NCI-H226 (cell line): ENCODE measurements at regions not wholly inside any gene's neighbourhood (a gene's known extent, or its start where the extent isn't known, plus 50 kb on each side); places are given as distances from the start of the nearest gene placed in this dataset.
"Not testable (repeated sequence)": the region's sequence is repeated elsewhere in the genome, so short reads cannot be mapped to it uniquely, and the experiment has no call there.

Experiments
- DNase-seq: peaks from one replicate; pipeline ENCODE4 v3.0.0-alpha.2; 2015

DNA sequence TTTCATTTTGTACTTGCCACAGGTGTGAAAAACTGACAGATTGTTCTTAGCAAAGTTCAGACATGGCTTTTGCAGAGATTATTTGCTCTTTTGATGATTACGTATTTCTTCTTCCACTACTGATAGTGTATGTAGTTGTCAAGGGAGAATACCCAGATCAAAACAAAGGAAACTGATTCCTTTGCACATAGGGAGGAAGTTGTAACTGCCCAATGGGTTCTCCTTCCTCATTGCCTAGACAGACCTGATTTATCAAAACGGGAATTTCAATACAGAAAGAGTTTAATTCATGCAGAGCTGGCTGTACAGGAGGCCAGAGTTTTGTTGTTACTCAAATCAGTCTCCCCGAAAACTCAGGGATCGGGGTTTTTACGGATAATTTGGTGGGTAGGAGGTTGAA, 214.7 kb downstream of the BCAS1 start:
- DNase-seq = no peak

DNA sequence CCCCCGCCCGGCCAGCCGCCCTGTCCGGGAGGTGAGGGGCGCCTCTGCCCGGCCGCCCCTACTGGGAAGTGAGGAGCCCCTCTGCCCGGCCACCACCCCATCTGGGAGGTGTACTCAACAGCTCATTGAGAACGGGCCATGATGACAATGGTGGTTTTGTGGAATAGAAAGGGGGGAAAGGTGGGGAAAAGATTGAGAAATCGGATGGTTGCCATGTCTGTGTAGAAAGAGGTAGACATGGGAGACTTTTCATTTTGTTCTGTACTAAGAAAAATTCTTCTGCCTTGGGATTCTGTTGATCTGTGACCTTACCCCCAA, 215.8 kb downstream of the BCAS1 start:
- DNase-seq = not testable (repeated sequence)

- no peak for DNase-seq
These were observed 217.2 kb downstream of the BCAS1 start for GRCh38 chr20:53853111-53853713.

DNA sequence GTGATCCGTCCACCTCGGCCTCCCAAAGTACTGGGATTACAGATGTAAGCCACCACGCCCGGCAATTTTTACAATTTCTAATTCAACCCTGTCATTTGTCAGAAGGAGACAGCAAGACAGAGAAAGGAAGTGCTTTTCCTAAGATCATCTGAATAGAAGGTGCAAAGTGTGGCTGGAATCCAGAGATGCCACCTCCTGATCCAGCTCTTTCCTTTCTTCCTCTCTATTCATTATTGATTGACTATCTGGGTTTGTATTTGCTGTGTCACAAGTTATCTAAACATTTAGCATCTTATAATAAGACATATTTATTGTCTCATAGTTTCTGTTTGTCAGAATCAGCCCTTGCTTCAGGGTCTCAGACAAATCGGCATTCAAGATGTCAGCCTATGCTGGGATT, 217.7 kb downstream of the BCAS1 start:
- DNase-seq = no peak

GRCh38 chr20:53852014-53852413, 218.4 kb downstream of the BCAS1 start:
- DNase-seq = no peak

- no peak for DNase-seq
These were observed 220.1 kb downstream of the BCAS1 start for GRCh38 chr20:53850319-53850718.

DNA sequence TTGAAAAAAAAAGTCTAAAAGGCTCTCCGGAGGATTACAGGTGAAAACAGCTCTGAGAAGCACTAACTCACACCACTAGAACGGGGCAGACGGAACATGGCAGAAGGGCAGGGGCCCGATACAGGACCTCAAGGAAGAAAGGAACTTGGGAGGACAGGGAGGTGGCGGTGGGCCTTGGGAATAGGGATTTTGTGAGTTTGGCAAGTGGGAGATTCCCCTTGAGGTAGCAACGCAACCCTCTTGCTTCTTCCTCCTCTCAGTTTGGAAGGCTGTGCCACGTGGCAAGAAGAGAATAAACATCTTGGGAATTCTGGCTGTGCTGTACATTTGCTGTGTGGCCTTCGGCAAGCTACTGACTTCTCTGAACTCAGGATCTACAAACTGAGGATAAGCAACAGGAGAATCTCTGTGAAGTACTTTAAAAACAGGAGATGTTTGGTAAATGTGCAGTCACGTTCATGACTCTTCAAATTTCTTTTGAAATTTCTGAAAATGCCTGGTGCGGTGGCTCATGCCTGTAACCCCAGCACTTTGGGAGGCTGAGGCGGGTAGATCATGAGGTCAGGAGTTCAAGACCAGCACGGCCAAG, 220.8 kb downstream of the BCAS1 start:
- DNase-seq = no peak

DNA sequence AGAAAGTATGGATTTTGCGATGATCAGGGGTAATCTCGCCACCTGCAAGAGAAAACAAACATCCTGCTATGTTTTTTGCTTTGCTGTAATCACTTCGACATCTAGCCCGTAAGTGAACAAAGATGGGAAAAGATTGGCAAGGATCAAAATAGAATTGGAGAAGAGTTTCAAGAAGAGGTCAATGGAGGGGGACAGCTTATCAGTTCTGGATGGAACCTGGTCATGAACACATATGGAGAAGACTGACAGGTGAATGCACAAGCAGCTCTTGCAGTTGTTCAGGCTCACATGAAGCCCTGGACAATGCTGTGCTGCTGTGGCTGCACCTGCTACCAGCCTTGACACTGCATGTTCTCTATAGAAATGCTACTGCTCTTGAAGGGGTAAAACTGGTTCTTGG, 222.1 kb downstream of the BCAS1 start:
- DNase-seq = no peak

DNA sequence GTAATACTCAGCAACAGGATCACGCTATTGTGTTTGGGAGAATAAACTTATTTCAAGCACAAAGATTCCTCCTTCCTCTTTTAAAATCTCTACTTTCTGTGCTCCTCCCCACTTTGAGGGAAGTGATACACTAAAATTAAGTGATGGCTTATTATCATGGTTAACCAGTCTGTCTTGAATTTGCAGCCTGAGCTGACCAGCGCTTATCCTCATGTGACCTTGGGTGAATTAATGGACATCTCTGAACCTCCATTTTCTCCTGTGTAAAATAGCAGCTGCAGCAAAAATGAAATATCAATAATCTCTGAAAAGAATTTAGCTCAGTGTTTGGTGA, 222.6 kb downstream of the BCAS1 start:
- DNase-seq = no peak

DNA sequence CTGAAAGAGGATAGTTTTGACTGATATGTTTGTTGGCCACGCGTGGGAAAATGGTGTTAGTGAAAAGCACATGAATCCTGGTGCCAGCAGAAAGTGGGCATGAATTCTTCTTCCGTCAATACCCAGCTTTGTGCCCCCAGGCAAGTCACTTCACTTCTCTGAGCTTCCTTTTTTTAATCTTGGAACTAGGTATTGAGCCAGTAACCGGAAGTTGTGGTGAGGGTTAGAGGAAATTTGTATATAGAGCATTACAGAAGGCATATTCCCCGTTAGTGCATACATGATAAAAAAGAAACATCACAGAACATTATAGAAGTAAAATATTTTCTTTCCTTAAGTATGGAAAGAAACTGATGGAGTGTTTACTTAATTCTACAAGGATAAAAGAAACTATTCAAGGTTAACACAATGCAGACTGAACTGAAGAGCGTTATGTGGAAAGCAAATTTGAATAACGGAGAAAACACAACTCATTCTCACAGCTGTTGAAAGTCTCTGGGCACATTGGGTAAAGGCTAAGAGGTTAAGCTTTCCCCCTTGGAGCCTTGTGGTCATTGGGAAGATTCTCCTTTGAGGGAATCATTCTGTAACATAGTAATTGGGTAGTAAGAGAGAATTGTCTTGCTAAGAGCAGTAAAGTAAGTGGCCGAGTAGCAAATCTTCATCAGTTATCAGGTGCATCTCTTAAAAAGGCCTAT, 223.1 kb downstream of the BCAS1 start:
- DNase-seq = no peak

GRCh38 chr20:53846640-53847039, 223.8 kb downstream of the BCAS1 start:
- no peak for DNase-seq

- no peak for DNase-seq
These were observed 224.4 kb downstream of the BCAS1 start for GRCh38 chr20:53845980-53846379.

- DNase-seq = no peak
These were observed 226.1 kb downstream of the BCAS1 start for GRCh38 chr20:53844259-53844658.

- no peak for DNase-seq
These were observed 226.7 kb downstream of the BCAS1 start for GRCh38 chr20:53843645-53844044.

GRCh38 chr20:53842301-53843099, 227.9 kb downstream of the BCAS1 start:
- DNase-seq = no peak

DNA sequence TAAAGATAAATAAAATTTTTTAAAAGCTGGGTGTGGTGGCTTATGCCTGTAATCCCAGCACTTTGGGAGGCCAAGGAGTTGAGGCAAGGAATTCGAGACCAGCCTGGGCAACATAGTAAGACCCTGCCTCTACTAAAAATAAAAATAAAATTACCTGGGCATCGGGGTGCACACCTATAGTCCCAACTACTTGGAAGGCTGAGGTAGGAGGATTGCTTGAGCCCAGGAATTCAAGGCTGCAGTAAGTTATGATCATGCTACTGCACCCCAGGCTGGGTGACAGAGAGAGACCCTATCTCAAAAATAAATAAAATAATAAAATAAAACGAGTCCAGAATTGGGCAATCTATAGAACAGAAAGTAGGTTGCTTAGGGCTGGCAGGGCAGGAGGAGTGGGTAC, 228.7 kb downstream of the BCAS1 start:
- no peak for DNase-seq

- DNase-seq = no peak
These were observed 229.9 kb downstream of the BCAS1 start for GRCh38 chr20:53840532-53840931.

DNA sequence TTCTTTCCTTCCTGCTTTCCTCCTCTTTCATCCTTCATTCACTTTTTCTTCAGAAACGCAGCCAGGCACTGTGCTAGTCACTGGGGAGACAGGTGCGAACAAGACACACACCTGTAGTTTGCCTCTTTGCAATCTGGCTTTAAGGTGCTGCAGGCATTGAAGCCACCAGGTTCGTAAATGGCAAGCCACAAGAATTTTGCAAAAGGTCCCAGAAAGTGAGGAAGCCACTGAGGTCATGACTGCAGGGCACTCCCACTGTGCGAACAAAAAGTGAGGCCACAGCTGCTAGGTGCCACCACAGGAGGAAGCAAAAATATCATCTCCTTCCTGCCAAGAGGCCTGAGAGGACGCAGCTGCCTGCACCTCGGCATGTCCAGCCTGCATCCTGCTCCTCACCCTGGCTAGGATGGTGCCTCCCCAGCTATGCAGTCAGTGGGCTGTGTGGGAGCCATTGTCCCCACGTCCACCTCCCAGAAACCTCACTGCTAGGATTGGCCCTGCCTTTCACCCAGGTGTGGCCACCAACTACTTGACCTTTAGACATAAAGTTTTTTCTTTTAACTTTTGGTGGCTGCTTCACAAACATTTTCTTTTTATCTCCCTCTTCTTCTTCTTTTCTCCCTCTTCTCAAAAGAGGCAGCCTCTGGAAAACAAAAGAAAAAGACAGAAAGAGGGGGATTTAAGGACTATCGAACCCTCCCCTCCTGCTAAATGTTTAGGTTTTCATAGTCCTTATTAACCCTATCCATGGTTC, 230.8 kb downstream of the BCAS1 start:
- no peak for DNase-seq

DNA sequence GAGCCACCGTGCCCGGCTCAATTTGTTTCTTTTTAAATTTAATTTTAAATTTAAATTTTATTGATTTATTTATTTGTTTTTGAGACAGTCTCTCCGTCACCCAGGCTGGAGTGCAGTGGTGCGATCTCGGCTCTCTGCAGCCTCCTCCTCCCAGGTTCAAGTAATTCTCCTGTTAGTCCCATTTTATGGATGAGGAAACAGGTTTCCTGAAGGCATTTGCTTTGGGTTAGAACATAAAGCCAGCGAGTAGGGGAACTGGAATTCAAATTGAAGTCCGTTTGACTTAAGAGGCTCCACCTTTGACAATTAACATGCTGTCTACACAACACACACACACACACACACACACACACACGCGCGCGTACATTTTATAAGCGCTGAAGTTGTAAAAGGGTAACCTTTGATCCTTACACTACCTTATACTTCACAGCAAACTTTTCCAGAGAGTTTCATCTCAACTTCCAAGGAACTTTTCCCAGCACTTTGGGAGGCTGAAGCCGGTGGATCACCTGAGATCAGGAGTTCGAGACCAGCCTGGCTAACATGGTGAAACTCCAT, 232.0 kb downstream of the BCAS1 start:
- no peak for DNase-seq

GRCh38 chr20:53837126-53837826, 233.1 kb downstream of the BCAS1 start:
- no peak for DNase-seq

DNA sequence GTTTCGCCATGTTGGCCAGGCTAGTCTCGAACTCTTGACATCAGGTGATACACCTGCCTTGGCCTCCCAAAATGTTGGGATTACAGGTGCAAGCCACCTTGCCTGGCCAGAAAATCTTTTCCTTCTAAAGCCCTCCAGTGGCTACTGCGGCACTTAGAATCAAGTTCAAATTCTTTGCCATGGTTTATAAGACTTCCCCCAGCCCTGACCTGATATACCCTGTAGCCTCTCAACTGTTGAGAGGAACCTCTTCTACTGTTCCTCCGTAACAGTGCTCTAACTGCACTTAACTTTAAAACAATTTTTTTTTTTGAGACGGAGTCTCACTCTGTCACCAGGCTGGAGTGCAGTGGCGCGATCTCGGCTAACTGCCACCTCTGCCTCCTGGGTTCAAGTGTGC, 235.6 kb downstream of the BCAS1 start:
- no peak for DNase-seq

GRCh38 chr20:53834062-53834442, 236.3 kb downstream of the BCAS1 start:
- DNase-seq = no peak
